ENCODE measurements at regions not wholly inside any gene's neighbourhood (a gene's known extent, or its start where the extent isn't known, plus 50 kb on each side); places are given as distances from the start of the nearest gene placed in this dataset.
"Not testable (repeated sequence)": the region's sequence is repeated elsewhere in the genome, so short reads cannot be mapped to it uniquely, and the experiment has no call there.

GRCh38 chr3:125790312-125790711 is 178.7 kb upstream of the ROPN1B start:
- H2BK120ac ChIP-seq (ENCODE audit: low read depth, low read length); H2AK5ac ChIP-seq (ENCODE audit: low read length); H2BK5ac ChIP-seq (ENCODE audit: low read length); H3K27me3 ChIP-seq (ENCODE audit: insufficient read depth, low read length, poor library complexity); H3K27ac ChIP-seq (ENCODE audit: low read depth, low read length); H3K79me2 ChIP-seq (ENCODE audit: control insufficient read depth, insufficient read depth, low read length); H3K9ac ChIP-seq (ENCODE audit: low read length); H4K5ac ChIP-seq (ENCODE audit: low read length); H4K8ac ChIP-seq (ENCODE audit: low read depth, low read length); H3K36me3 ChIP-seq (ENCODE audit: control insufficient read depth, insufficient read depth, low read length); H3K4me3 ChIP-seq (ENCODE audit: low read length); DNase-seq; H2BK15ac ChIP-seq (replicated peaks; ENCODE audit: low read depth); H3K18ac ChIP-seq (ENCODE audit: low read length); H3K23ac ChIP-seq (ENCODE audit: low read length); H3K56ac ChIP-seq (ENCODE audit: low read length); H3K4ac ChIP-seq (ENCODE audit: low read depth, low read length); H3K4me1 ChIP-seq (ENCODE audit: control insufficient read depth, low read depth, low read length); H3K4me2 ChIP-seq (ENCODE audit: low read length); H3K79me1 ChIP-seq (ENCODE audit: low read length): not testable (repeated sequence)
- WGBS (ENCODE audit: extremely low coverage, insufficient coverage, low lambda C conversion rate) = no CpG with 5 or more reads among the region's 3 CpGs

GRCh38 chr3:125791021-125791420 is 178.0 kb upstream of the ROPN1B start:
- H3K23ac ChIP-seq (ENCODE audit: low read length); H2BK5ac ChIP-seq (ENCODE audit: low read length); H3K4ac ChIP-seq (ENCODE audit: low read depth, low read length); H2BK15ac ChIP-seq (replicated peaks; ENCODE audit: low read depth); H3K18ac ChIP-seq (ENCODE audit: low read length); H3K79me2 ChIP-seq (ENCODE audit: control insufficient read depth, insufficient read depth, low read length); H3K9ac ChIP-seq (ENCODE audit: low read length); H3K56ac ChIP-seq (ENCODE audit: low read length); H3K4me2 ChIP-seq (ENCODE audit: low read length); H3K4me1 ChIP-seq (ENCODE audit: control insufficient read depth, low read depth, low read length); H4K8ac ChIP-seq (ENCODE audit: low read depth, low read length); H3K27ac ChIP-seq (ENCODE audit: low read depth, low read length); H3K79me1 ChIP-seq (ENCODE audit: low read length); H3K27me3 ChIP-seq (ENCODE audit: insufficient read depth, low read length, poor library complexity); H3K36me3 ChIP-seq (ENCODE audit: control insufficient read depth, insufficient read depth, low read length); H2BK120ac ChIP-seq (ENCODE audit: low read depth, low read length); H4K5ac ChIP-seq (ENCODE audit: low read length); H2AK5ac ChIP-seq (ENCODE audit: low read length); DNase-seq; H3K4me3 ChIP-seq (ENCODE audit: low read length): not testable (repeated sequence)
- no CpG with 5 or more reads among the region's 1 CpG for WGBS (ENCODE audit: extremely low coverage, insufficient coverage, low lambda C conversion rate)

- H3K36me3 ChIP-seq (ENCODE audit: control insufficient read depth, insufficient read depth, low read length); DNase-seq; H3K23ac ChIP-seq (ENCODE audit: low read length); H3K27ac ChIP-seq (ENCODE audit: low read depth, low read length); H3K4ac ChIP-seq (ENCODE audit: low read depth, low read length); H2BK5ac ChIP-seq (ENCODE audit: low read length); H4K5ac ChIP-seq (ENCODE audit: low read length); H2BK15ac ChIP-seq (replicated peaks; ENCODE audit: low read depth); H3K4me3 ChIP-seq (ENCODE audit: low read length); H3K79me2 ChIP-seq (ENCODE audit: control insufficient read depth, insufficient read depth, low read length); H3K4me1 ChIP-seq (ENCODE audit: control insufficient read depth, low read depth, low read length); H3K18ac ChIP-seq (ENCODE audit: low read length); H3K4me2 ChIP-seq (ENCODE audit: low read length); H3K79me1 ChIP-seq (ENCODE audit: low read length); H4K8ac ChIP-seq (ENCODE audit: low read depth, low read length); H3K9ac ChIP-seq (ENCODE audit: low read length); H3K27me3 ChIP-seq (ENCODE audit: insufficient read depth, low read length, poor library complexity); H2AK5ac ChIP-seq (ENCODE audit: low read length); H2BK120ac ChIP-seq (ENCODE audit: low read depth, low read length); H3K56ac ChIP-seq (ENCODE audit: low read length): not testable (repeated sequence)
- WGBS (ENCODE audit: extremely low coverage, insufficient coverage, low lambda C conversion rate) = no CpG with 5 or more reads among the region's 4 CpGs
Measured at GRCh38 chr3:125810010-125810409, 159.0 kb upstream of the ROPN1B start.

GRCh38 chr3:125822175-125822574 is 146.8 kb upstream of the ROPN1B start:
- WGBS (ENCODE audit: extremely low coverage, insufficient coverage, low lambda C conversion rate) = no CpG with 5 or more reads among the region's 5 CpGs
- not testable (repeated sequence) for H2BK5ac ChIP-seq (ENCODE audit: low read length); H4K5ac ChIP-seq (ENCODE audit: low read length); H3K79me2 ChIP-seq (ENCODE audit: control insufficient read depth, insufficient read depth, low read length); H3K56ac ChIP-seq (ENCODE audit: low read length); H3K18ac ChIP-seq (ENCODE audit: low read length); H2AK5ac ChIP-seq (ENCODE audit: low read length); H3K79me1 ChIP-seq (ENCODE audit: low read length); H2BK120ac ChIP-seq (ENCODE audit: low read depth, low read length); H3K4me3 ChIP-seq (ENCODE audit: low read length); DNase-seq; H3K27ac ChIP-seq (ENCODE audit: low read depth, low read length); H3K4me2 ChIP-seq (ENCODE audit: low read length); H3K23ac ChIP-seq (ENCODE audit: low read length); H3K9ac ChIP-seq (ENCODE audit: low read length); H4K8ac ChIP-seq (ENCODE audit: low read depth, low read length); H3K27me3 ChIP-seq (ENCODE audit: insufficient read depth, low read length, poor library complexity); H3K36me3 ChIP-seq (ENCODE audit: control insufficient read depth, insufficient read depth, low read length); H3K4me1 ChIP-seq (ENCODE audit: control insufficient read depth, low read depth, low read length); H3K4ac ChIP-seq (ENCODE audit: low read depth, low read length); H2BK15ac ChIP-seq (replicated peaks; ENCODE audit: low read depth)

GRCh38 chr3:125831005-125831750 is 137.8 kb upstream of the ROPN1B start:
- not testable (repeated sequence) for H4K5ac ChIP-seq (ENCODE audit: low read length); H2AK5ac ChIP-seq (ENCODE audit: low read length); H3K18ac ChIP-seq (ENCODE audit: low read length); H3K79me2 ChIP-seq (ENCODE audit: control insufficient read depth, insufficient read depth, low read length); H3K4me2 ChIP-seq (ENCODE audit: low read length); H3K23ac ChIP-seq (ENCODE audit: low read length); H3K79me1 ChIP-seq (ENCODE audit: low read length); H3K9ac ChIP-seq (ENCODE audit: low read length); H2BK15ac ChIP-seq (replicated peaks; ENCODE audit: low read depth); H3K36me3 ChIP-seq (ENCODE audit: control insufficient read depth, insufficient read depth, low read length); H3K4me1 ChIP-seq (ENCODE audit: control insufficient read depth, low read depth, low read length); H3K4ac ChIP-seq (ENCODE audit: low read depth, low read length); H4K8ac ChIP-seq (ENCODE audit: low read depth, low read length); H3K4me3 ChIP-seq (ENCODE audit: low read length); H3K27me3 ChIP-seq (ENCODE audit: insufficient read depth, low read length, poor library complexity)
- Histone ChIP-seq H3K56ac (ENCODE audit: low read length) (peak overlapping the region; percentile 73), H2BK5ac (ENCODE audit: low read length) (peak overlapping the region; percentile 89), H2BK120ac (ENCODE audit: low read depth, low read length) (peak overlapping the region; percentile 61), H3K27ac (ENCODE audit: low read depth, low read length) (peak overlapping the region; percentile 81)
- WGBS (ENCODE audit: extremely low coverage, insufficient coverage, low lambda C conversion rate) = no CpG with 5 or more reads among the region's 2 CpGs
- peak; percentile 17 for DNase-seq

- Histone ChIP-seq H3K27ac (ENCODE audit: low read depth, low read length) (peak overlapping the region; percentile 23), H3K56ac (ENCODE audit: low read length) (peak overlapping the region; percentile 64)
- not testable (repeated sequence) for H3K4me1 ChIP-seq (ENCODE audit: control insufficient read depth, low read depth, low read length); H3K36me3 ChIP-seq (ENCODE audit: control insufficient read depth, insufficient read depth, low read length); H4K5ac ChIP-seq (ENCODE audit: low read length); H3K4me3 ChIP-seq (ENCODE audit: low read length); H2BK5ac ChIP-seq (ENCODE audit: low read length); H3K18ac ChIP-seq (ENCODE audit: low read length); H3K79me2 ChIP-seq (ENCODE audit: control insufficient read depth, insufficient read depth, low read length); H3K27me3 ChIP-seq (ENCODE audit: insufficient read depth, low read length, poor library complexity); H3K4ac ChIP-seq (ENCODE audit: low read depth, low read length); H3K9ac ChIP-seq (ENCODE audit: low read length); H3K23ac ChIP-seq (ENCODE audit: low read length); H2BK15ac ChIP-seq (replicated peaks; ENCODE audit: low read depth); H2AK5ac ChIP-seq (ENCODE audit: low read length); H4K8ac ChIP-seq (ENCODE audit: low read depth, low read length); H3K79me1 ChIP-seq (ENCODE audit: low read length); H2BK120ac ChIP-seq (ENCODE audit: low read depth, low read length); H3K4me2 ChIP-seq (ENCODE audit: low read length)
- peak; percentile 58 for DNase-seq
- no CpG with 5 or more reads among the region's 8 CpGs for WGBS (ENCODE audit: extremely low coverage, insufficient coverage, low lambda C conversion rate)
Measured at GRCh38 chr3:125835562-125835961, 133.4 kb upstream of the ROPN1B start.

All from mesendoderm (in vitro differentiated cells).